ENCODE measurements at regions not wholly inside any gene's neighbourhood (a gene's known extent, or its start where the extent isn't known, plus 50 kb on each side); places are given as distances from the start of the nearest gene placed in this dataset.

DNA sequence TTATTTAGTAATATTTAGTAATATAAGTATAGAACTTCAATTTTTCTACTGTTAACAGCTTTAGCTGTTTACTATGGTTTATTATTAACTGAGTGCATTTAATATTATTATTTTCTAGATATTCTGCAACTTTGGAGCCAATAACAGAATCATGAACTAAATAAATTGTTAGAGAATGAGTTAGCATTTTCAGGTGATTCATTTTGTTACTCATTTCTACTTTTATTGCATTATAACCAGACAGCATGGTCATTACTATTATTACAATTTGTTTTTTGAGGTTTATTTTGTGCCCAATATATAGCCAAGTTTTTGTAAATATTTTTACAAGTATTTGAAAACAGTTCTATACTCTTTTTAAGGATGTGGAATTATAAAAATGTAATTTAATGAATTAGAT lies 279.6 kb downstream of the SQOR start:
- H2AFZ ChIP-seq (ENCODE audit: insufficient read depth, low read depth, low read length, poor library complexity, severe bottlenecking) = no peak overlapping the region
- no peaks in the 10 kb centered on the region for H3K4me1 ChIP-seq (ENCODE audit: control insufficient read depth in 2 of 2, insufficient read depth in 2 of 2, low read length in 2 of 2)
- ATAC-seq (ENCODE audit: low read depth) (no peak), DNase-seq (no peak)
- no peak overlapping the region for H3K4me2 ChIP-seq (replicated peaks; ENCODE audit: low read depth, low read length, poor library complexity, severe bottlenecking)
- TF ChIP-seq CTCF (IDR thresholded peaks at IDR 0.05) (no peak), EZH2 (IDR thresholded peaks at IDR 0.05; ENCODE audit: borderline replicate concordance, insufficient read depth, low read depth, low read length, poor library complexity, severe bottlenecking) (no peak)
- H3K36me3 ChIP-seq (replicated peaks in 1 of 2; ENCODE audit: control extremely low read depth in 1 of 2, control insufficient read depth in 1 of 2, extremely low read depth in 1 of 2, insufficient read depth in 2 of 2, low read length in 1 of 2) = no peaks in the 10 kb centered on the region
- ChIA-PET CTCF (no interaction called here), POLR2A (no interaction called here)
- H3K9ac ChIP-seq (ENCODE audit: low read length) = no peak overlapping the region
- H3K4me3 ChIP-seq (ENCODE audit: control extremely low read depth in 1 of 5, extremely low read depth in 1 of 5, insufficient read depth in 1 of 5, low read depth in 2 of 5, low read length in 4 of 5) = no peak overlapping the region
- H3K79me2 ChIP-seq (ENCODE audit: control insufficient read depth, insufficient read depth, low read length) = no peaks in the 10 kb centered on the region
- H3K27ac Mint-ChIP-seq = no peak overlapping the region
- H3K27me3 Mint-ChIP-seq = no peaks in the 10 kb centered on the region
- peaks cover 0 to 3% (median 2%) of the 10 kb centered on the region in 3 donors for H3K9me3 ChIP-seq (ENCODE audit: control extremely low read depth in 1 of 3, control insufficient read depth in 2 of 3, insufficient read depth in 1 of 3, low read length in 2 of 3)
- H3K4me1 Mint-ChIP-seq = no peaks in the 10 kb centered on the region
- H4K20me1 ChIP-seq (ENCODE audit: control insufficient read depth, insufficient read depth, low read length, poor library complexity, severe bottlenecking) = no peaks in the 10 kb centered on the region
- intact Hi-C loops (cut with micrococcal nuclease) = no loop called here
- H3K27ac ChIP-seq (ENCODE audit: low read length in 2 of 2) = no peak overlapping the region
- no peaks in the 10 kb centered on the region for H3K27me3 ChIP-seq (replicated peaks in 1 of 4; ENCODE audit: control extremely low read depth in 1 of 4, control insufficient read depth in 3 of 4, insufficient read depth in 4 of 4, low read length in 3 of 4)
- no peaks in the 10 kb centered on the region for H3K9me3 Mint-ChIP-seq (ENCODE audit: insufficient read depth)
- H3K4me3 Mint-ChIP-seq = no peak overlapping the region

DNA sequence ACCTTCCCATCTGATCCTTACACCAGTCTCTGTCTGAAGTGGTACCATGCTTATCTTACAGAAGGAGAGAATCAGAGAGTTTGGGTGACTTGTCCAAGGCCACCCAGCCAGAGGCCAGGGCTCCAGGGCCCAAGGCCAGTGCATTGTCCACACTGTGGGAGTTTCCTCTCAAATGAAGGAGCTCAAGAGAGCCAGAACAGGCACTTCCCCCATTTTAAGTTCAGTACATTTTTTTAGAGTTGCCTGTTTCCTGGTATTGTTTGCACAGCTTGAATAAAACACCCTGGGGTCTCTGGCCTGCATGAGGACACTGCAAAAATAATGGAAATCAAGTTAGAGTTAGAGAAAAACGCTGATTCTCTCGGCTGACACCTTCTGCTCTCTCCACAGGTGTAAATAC lies 284.0 kb downstream of the SQOR start:
- Histone ChIP-seq H3K4me2 (replicated peaks; ENCODE audit: low read depth, low read length, poor library complexity, severe bottlenecking) (no peak overlapping the region), H4K20me1 (ENCODE audit: control insufficient read depth, insufficient read depth, low read length, poor library complexity, severe bottlenecking) (no peaks in the 10 kb centered on the region), H3K4me1 (ENCODE audit: control insufficient read depth in 2 of 2, insufficient read depth in 2 of 2, low read length in 2 of 2) (no peaks in the 10 kb centered on the region), H2AFZ (ENCODE audit: insufficient read depth, low read depth, low read length, poor library complexity, severe bottlenecking) (no peak overlapping the region), H3K27me3 (replicated peaks in 1 of 4; ENCODE audit: control extremely low read depth in 1 of 4, control insufficient read depth in 3 of 4, insufficient read depth in 4 of 4, low read length in 3 of 4) (no peaks in the 10 kb centered on the region), H3K27ac (ENCODE audit: low read length in 2 of 2) (no peak overlapping the region), H3K9ac (ENCODE audit: low read length) (no peak overlapping the region), H3K9me3 (ENCODE audit: control extremely low read depth in 1 of 3, control insufficient read depth in 2 of 3, insufficient read depth in 1 of 3, low read length in 2 of 3) (peaks cover 0 to 7% (median 0%) of the 10 kb centered on the region in 3 donors), H3K4me3 (ENCODE audit: control extremely low read depth in 1 of 5, extremely low read depth in 1 of 5, insufficient read depth in 1 of 5, low read depth in 2 of 5, low read length in 4 of 5) (no peak overlapping the region), H3K36me3 (replicated peaks in 1 of 2; ENCODE audit: control extremely low read depth in 1 of 2, control insufficient read depth in 1 of 2, extremely low read depth in 1 of 2, insufficient read depth in 2 of 2, low read length in 1 of 2) (no peaks in the 10 kb centered on the region), H3K79me2 (ENCODE audit: control insufficient read depth, insufficient read depth, low read length) (no peaks in the 10 kb centered on the region)
- intact Hi-C loops (cut with micrococcal nuclease) = no loop called here
- WGBS (ENCODE audit: insufficient coverage) = no CpG with 5 or more reads among the region's 2 CpGs
- no peaks in the 10 kb centered on the region for H3K4me1 Mint-ChIP-seq
- no peak for ATAC-seq (ENCODE audit: low read depth)
- H3K4me3 Mint-ChIP-seq = no peak overlapping the region
- TF ChIP-seq CTCF (IDR thresholded peaks at IDR 0.05) (no peak), EZH2 (IDR thresholded peaks at IDR 0.05; ENCODE audit: borderline replicate concordance, insufficient read depth, low read depth, low read length, poor library complexity, severe bottlenecking) (no peak)
- ChIA-PET POLR2A (no interaction called here), CTCF (no interaction called here)
- no peak overlapping the region for H3K27ac Mint-ChIP-seq
- no peaks in the 10 kb centered on the region for H3K27me3 Mint-ChIP-seq
- H3K9me3 Mint-ChIP-seq (ENCODE audit: insufficient read depth) = no peaks in the 10 kb centered on the region
- DNase-seq = no peak

Measured in B cell (primary cell).